ENCODE measurements at regions not wholly inside any gene's neighbourhood (a gene's known extent, or its start where the extent isn't known, plus 50 kb on each side); places are given as distances from the start of the nearest gene placed in this dataset.
"Not testable (repeated sequence)": the region's sequence is repeated elsewhere in the genome, so short reads cannot be mapped to it uniquely, and the experiment has no call there.

DNA sequence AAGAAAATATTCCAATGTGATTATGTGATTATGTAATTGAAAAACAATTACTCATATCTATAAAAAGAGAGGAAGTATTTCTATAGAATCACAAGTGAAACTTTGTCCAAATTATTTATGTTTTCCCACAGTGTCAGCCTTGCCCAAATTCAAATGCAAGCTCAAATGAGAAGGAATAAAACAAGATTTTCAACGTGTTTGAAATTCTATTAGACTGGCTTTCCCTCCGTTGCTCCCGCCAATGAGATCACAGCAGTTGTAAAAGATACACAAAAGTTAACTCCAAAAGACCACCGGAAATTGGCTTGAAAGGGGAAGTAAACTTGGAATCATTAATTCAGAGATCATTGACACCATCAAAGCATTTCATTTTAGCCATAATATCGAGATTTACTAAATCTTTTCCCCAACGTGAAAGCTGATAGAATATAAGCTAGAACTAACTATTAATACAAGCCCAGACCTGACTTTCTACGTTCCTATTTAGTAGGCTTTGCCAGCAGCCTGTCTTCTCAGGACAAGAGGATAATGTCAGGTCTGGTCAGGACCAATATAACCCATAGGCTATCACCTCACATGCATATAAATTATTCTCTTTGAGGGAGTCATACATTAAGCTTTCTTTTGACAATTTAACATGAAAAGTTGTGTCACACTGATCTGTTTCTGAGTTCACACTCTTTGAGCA lies 222.6 kb upstream of the CHAC2 start:
- DNase-seq (ENCODE audit: low read depth, low spot score): no peak
- H3K4me3 ChIP-seq (ENCODE audit: low read length): no peak overlapping the region

GRCh38 chr2:53543083-53543482 lies 224.5 kb upstream of the CHAC2 start:
- no peak for DNase-seq (ENCODE audit: low read depth, low spot score)
- H3K4me3 ChIP-seq (ENCODE audit: low read length): no peak overlapping the region

DNA sequence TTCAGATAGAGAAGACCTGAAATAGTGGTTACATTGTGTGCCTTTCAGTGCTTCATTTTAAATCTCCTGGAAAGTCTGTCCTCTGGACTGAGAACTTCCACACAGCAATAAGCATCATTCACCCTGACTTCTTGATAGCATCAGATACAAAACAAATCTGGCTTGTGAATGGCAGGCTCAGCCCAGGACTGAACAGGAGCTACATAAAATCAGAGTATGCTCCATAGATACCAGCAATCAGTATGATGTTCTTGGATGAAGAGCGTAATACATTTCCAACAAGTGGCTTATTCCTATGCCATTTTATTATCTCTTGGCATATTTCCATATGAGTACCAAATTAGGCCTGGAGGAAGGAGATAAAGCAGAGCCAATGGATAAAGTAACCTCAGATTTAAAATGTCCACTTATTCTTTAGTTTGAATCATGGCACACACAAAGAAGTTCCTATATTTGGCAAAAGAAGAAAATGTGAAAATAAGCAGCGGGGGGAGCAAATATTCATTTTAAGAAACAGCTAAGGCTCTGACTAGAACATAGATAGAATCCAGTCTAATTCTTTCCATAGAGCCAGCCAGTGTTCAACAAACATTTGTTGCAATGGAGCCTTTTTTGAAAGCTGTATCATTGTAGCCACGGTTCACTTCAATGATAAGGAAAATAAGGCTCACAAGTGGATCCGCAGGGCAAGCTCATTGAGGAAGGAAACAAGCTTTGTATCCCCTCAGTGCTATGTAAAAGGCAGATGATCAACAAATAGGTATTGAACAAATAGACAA lies 230.8 kb upstream of the CHAC2 start:
- no peak for DNase-seq (ENCODE audit: low read depth, low spot score)

DNA sequence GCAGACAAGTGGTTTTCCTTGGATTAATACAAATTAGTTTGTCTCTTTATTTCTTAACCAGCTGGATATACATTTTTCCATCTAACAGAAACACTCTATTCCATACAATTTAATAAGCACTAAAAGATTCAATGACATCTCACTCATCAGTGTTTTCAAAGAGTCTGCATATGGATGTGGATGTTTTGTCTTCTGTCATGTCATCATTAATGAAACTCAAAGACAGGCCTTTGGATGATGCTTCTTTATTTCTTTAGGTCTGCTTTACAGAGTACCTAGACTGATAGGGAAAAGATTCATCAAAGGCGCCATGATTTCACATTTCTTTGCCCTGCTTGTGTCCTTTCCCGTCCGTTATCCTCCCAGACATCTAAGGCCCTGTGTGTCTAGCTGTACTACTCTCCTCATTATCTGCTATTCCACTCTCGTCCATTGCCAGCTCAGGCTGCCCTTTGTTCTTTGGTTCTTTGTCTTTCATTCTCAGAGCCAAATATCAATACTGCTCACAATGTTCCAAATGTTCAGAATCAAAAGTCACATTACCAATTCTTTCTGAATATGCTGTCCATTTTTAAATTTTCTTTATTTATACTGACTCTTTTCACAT lies 232.3 kb upstream of the CHAC2 start:
- no peak for DNase-seq (ENCODE audit: low read depth, low spot score)
- no peak overlapping the region for H3K4me3 ChIP-seq (ENCODE audit: low read length)

More for the DNA sequence above, 230.8 kb upstream of the CHAC2 start:
- no peak overlapping the region for H3K4me3 ChIP-seq (ENCODE audit: low read length)

GRCh38 chr2:53530126-53530525 lies 237.5 kb upstream of the CHAC2 start:
- no peak overlapping the region for H3K4me3 ChIP-seq (ENCODE audit: low read length)
- DNase-seq (ENCODE audit: low read depth, low spot score): no peak

DNA sequence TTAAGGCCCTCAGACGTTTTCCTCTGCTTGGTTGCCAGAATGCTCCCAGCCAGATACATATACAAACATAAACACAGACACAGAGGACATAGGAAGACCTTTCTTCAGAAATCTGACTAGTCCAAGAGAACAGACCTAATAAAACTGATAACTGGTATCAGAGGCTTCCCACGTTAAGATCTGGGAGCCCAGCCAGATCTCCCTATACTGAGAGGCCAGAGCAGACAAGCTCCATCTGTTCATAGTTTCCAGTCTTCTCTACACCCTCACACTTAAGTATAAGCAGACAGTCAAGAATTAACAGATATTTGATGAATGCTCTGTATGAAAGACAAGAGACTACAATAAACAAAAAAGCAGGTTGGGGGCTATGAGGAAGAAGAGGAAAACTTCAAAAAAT lies 240.5 kb upstream of the CHAC2 start:
- DNase-seq (ENCODE audit: low read depth, low spot score): no peak
- H3K4me3 ChIP-seq (ENCODE audit: low read length): no peak overlapping the region

GRCh38 chr2:53519918-53520841 lies 247.4 kb upstream of the CHAC2 start:
- no peak for DNase-seq (ENCODE audit: low read depth, low spot score)
- no peak overlapping the region for H3K4me3 ChIP-seq (ENCODE audit: low read length)

GRCh38 chr2:53517406-53517805 lies 250.2 kb upstream of the CHAC2 start:
- no peak overlapping the region for H3K4me3 ChIP-seq (ENCODE audit: low read length)
- DNase-seq (ENCODE audit: low read depth, low spot score): no peak

DNA sequence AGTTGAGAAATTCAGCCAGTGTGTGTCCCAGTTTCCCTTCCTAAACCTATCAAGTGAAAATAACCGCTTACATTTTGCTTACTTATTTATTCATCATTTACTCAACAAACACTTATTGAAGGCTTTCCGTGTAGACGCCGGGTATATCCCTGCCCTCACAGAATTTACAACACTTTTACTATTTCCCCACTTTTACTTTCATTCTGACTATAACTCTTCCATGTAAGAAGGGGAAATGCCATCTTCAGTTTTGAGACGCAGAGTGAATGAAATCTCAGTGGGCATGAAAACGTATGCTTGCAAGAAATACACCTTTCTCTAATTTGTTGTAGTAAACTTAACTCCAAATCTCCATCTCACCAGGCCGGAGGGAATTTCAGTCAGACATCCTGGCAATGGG lies 251.0 kb upstream of the CHAC2 start:
- DNase-seq (ENCODE audit: low read depth, low spot score): no peak
- H3K4me3 ChIP-seq (ENCODE audit: low read length): no peak overlapping the region

DNA sequence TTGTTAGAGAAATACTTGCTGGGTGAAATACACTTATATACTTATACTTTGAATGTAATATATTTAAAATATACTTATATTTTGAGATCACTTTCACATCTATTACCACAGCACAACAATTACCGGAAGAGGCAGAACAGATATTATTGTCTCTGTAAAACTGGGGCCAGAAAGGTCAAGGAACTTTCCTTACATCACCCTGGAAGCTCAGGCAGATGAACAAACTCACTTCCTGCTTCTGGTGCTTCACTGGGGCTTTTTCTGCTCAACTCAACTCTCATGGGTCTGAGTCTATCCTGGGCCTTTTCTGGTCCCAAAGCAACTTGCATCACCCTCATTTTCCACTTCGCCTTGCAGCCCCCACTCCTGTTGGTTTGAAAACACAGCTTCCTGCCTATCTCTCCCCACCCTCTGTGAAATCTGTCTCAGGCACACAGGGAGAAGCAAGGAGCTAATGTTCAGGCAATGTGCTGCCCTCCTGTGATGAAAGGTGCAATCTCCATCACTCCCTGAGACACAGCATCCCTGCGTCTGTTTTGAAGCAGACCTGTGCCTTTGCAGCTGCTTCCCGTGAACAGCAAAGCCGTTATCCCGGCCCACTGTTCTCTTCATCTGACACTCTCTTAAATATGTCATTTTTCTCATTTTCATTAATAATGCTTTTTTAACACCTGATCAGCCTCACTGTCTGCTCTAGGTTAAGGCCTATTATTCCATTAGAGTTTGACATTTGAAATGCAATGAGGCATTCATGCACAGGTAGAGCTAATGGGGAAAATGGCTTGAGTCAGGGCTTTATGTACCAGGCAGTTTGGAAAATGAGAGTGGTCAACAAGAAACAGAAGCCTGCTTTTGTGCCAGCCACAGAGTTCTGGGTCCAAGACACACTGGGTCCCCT lies 251.9 kb upstream of the CHAC2 start:
- H3K4me3 ChIP-seq (ENCODE audit: low read length): no peak overlapping the region
- DNase-seq (ENCODE audit: low read depth, low spot score): no peak

GRCh38 chr2:53513167-53513666 lies 254.4 kb upstream of the CHAC2 start:
- no peak overlapping the region for H3K4me3 ChIP-seq (ENCODE audit: low read length)
- DNase-seq (ENCODE audit: low read depth, low spot score): no peak

DNA sequence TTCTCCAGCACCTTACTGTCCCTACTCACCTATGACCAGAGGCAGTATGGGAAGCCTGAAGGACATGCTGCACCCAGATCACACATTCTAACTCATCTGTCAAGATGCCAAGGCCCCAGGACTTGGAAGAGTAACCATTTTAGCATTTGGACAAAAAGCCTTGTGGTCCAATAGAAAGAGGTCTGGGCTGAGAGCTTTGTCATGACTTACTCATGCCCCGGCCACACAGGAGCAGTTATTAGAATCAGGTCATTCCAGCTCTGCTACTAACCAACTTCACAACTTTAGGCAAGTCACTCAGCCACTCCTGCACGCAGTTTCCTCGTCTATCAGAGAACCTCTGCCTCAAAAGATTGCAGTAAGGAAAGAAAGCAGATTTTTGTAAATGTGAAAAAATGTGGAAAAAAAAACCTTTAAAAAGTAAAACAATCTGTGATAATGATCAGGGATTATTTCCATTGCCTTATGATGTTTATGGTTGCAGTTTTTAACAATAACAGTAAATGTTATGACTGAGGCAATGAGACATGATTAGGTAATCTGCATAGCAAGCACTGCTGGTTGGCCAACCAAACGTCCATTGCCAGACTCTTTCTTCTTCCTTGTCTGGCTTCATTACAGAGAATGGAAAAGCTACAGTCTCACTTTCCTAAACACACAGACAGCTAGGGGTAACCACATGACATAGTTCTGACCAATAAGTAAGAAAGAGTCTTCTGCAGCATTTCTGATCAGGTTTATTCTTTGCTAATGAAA lies 255.4 kb upstream of the CHAC2 start:
- no peak for DNase-seq (ENCODE audit: low read depth, low spot score)
- H3K4me3 ChIP-seq (ENCODE audit: low read length): no peak overlapping the region

DNA sequence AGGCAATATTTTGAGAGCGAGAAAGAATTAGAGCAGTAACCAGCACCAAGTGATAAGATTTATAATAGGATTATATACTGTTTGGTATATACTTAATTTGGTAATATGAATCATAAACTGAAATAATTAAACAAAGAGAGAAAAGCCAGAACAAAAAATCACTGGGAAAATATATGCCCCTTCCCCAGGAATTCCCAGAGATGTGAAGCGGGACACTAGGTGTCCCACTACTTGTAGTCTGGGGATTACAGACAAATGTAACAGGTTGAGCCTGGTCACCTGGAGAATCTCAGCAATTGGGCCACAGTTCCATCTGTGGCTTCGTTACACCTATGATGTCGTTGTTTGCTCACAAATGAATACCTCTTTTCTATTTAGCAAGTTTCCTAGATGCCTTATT lies 256.1 kb upstream of the CHAC2 start:
- DNase-seq (ENCODE audit: low read depth, low spot score): no peak

DNA sequence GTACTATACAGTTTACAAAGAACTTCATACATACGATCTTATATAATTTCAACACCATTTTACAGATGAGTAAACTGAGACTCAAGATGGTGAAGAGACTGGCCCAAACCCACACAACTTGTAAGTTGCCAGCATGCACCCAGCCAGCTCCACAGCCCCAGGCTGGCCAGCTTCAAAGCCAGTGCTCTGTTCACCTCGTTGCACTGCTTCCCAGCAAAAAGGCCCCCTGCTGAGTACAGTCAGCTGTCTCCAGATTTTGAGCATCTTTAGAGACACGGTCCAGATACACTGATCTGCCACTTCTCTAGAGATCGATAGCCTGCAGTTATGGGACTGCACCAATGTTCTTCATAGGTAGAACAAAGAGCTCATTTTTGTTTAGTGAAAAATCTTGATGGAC lies 257.2 kb upstream of the CHAC2 start:
- H3K4me3 ChIP-seq (ENCODE audit: low read length): no peak overlapping the region

More for the DNA sequence above, 256.1 kb upstream of the CHAC2 start:
- no peak overlapping the region for H3K4me3 ChIP-seq (ENCODE audit: low read length)

GRCh38 chr2:53509831-53510388 lies 257.7 kb upstream of the CHAC2 start:
- no peak for DNase-seq (ENCODE audit: low read depth, low spot score)
- H3K4me3 ChIP-seq (ENCODE audit: low read length): no peak overlapping the region

More for the DNA sequence above, 257.2 kb upstream of the CHAC2 start:
- no peak for DNase-seq (ENCODE audit: low read depth, low spot score)

DNA sequence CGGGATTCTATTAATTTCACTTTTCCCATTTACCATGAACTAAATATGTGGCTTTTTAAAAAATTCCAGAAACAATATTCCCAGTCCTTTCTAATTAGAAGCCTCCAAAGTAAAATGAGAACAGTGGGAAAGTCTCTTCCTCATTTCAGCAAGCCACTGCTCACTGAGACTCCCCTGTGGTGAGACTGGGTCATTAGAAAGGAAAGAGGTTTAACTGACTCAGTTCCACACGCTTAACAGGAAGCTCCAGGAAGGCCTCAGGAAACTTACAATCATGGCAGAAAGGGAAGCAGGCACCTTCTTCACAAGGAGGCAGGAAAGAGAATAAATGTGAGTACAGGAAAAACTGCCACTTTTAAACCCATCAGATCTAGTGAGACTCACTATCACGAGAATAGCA lies 258.9 kb upstream of the CHAC2 start:
- no peak overlapping the region for H3K4me3 ChIP-seq (ENCODE audit: low read length)
- DNase-seq (ENCODE audit: low read depth, low spot score): no peak

DNA sequence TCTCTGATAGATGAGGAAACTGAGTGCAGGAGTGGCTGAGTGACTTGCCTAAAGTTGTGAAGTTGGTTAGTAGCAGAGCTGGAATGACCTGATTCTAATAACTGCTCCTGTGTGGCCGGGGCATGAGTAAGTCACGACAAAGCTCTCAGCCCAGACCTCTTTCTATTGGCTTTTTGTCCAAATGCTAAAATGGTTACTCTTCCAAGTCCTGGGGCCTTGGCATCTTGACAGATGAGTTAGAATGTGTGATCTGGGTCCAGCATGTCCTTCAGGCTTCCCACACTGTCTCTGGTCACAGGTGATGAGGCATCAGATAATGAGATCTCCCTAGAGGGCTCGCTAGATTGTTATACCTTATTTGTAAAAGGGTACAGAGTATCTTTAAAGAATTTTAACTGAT lies 260.5 kb upstream of the CHAC2 start:
- not testable (repeated sequence) for H3K4me3 ChIP-seq (ENCODE audit: low read length); DNase-seq (ENCODE audit: low read depth, low spot score)
